GM21619 (cell line): ENCODE measurements at regions not wholly inside any gene's neighbourhood (a gene's known extent, or its start where the extent isn't known, plus 50 kb on each side); places are given as distances from the start of the nearest gene placed in this dataset.

Experiments used
- ATAC-seq: cut with Tn5 transposase; IDR thresholded peaks from one replicate; pipeline ENCODE4 v1.9.1; 2021; ENCODE audit not compliant: unreplicated experiment

DNA sequence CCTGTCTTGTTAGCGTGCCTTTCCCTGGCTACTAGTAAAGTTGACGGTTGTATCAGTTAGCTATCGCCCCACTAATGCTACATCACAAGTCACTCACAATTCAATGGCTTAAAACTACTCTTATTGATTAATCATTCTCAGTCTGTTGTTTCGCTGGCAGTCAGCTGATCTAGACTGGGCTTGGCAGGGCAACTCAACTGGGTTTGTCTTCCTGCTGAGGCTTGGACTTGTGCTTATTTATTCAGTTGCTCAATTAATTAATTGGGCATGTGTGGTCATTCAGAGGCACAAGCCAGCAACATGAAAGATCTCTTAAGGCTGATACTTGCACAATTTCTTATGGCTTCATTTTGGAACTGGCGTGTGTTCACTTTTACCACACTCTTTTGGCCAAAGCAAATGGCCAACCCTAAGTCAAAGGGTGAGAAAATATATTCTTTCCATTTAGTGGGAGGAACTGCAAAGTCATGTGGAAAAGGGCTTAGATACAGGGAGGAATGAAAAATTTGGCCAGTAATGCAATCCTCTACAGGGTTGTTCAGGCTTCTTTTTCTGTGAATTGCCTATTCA, 333.5 kb downstream of the GPR37 start:
- ATAC-seq, result no peak

DNA sequence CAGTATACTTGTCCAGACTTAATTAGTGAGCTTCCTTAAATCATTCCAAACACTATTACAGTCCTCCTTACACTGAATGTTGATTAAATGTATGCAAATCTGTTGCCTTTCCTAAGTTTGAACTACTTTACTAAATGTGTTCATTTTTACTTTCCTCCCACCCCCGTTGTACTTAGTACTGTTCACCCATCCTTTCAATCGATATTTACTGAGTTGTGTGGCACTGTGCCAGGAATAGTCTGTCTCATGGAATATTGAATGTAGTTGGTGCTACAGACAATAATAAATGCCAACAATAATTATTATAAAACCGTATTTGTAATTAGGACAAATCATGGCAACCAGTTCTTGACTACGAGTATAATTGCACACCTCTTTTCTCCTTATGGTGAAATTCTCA, 335.7 kb downstream of the GPR37 start:
- ATAC-seq, result no peak

DNA sequence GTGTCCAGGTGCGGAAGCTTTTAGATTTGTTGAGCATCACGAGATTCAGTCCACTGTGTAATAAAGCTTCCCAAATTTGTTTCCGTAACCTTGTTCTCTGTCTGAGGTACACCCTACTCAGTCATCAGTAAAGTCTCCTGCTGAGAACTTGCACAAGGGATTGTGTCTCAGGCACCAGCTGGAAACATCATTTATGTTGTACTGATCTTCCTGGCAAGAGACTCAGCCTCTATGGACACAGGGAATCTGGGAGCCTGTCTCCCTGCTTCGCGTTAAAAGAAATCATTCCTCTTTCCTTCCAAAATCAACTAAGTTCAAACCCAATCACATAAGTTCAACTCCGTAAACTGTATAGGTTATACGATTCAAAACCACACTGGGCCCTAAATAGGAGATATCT, 336.8 kb downstream of the GPR37 start:
- no peak for ATAC-seq

DNA sequence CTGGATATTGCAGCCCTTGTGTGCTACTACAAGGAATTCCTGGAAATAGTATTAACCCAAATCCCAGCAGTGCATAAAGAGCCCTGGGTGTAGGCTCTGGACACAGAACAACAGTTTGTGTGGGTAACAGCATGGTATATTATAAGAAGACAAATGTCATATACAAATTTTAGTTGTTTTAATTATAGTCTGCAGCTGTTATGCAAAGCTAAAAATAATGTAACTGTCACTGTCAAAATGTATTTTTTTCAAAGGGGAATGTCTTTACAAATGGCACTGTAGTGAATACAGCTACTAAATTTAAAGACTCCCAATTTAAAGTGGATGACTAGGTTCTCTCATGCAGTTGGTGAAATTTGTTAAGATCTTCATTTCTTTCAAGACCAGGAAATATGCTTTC, 339.0 kb downstream of the GPR37 start:
- ATAC-seq, result no peak

DNA sequence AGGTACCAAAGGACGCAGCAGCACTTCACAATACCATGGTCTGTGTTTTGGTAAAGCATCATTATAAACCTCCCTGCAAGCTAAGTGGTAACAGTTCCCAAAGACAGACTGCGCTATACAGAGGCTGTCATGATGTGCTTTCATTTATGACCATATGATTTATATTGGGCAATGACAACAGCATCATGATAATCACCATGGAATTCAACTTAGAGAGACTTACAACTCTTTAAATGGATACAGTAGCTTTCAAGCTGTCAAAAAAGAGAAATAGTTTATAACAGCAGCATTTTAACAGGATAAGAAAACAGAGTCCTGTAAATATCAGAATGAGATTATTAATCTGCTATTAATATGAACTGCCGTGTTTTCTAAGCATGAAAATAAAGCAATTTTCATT, 341.7 kb downstream of the GPR37 start:
- ATAC-seq, result no peak

DNA sequence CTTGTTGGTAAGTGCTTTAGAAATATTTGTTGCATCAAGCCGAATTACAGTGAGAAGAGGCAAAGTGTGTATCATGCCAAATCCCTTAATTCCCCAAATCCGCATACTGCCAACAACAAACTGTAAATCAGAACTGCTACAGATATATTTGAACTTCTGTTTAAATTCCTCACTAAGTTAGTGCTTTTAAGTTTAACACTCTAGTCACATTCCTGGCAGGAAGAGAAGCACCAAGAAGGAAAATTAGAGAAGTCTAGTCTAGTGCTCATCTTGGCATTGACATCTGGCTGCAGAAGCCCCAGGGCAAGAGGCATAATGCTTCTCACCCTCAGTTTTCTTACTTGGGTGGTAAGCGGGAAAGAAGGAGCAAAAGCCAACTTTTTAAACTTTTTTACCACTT, 343.5 kb downstream of the GPR37 start:
- no peak for ATAC-seq

DNA sequence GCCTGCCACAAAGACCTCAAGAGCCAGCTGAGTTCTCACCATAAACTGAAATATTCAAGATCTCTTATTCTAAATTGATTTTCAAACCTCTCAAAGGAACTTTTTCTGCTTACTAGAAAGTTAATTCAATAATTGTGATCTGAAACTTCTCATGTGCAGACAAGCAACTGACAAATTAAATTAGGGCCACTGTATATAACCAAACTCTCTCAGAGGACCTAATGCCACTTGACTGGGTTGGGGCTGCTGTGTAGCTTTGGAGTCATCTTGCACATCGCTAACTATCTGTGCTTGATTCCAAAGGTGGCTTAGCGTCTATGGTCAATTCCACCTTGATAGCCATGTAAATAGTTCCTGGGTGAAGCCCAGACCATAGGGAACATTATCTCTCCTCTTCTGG, 345.2 kb downstream of the GPR37 start:
- no peak for ATAC-seq

- ATAC-seq, result no peak
Observed at GRCh38 chr7:124413029-124413428, 352.6 kb downstream of the GPR37 start.

DNA sequence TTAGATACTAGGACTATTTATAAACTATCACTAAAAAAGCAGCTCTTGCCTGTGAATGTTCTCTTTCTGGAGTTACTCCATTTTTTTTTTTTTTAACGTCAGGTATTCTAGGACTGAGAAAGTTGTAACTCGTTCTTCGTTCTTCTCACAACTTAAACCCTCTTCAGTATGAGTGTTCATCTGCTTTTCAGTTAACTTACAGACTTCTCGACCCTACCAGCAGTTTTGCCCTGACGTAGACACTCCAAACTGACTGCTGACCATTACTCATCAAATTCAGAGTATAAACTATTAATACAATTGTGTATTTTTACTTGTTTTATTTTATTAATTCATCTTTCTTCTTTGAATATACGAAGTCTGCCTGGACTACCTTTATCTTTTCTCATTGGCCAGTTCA, 353.1 kb downstream of the GPR37 start:
- no peak for ATAC-seq

DNA sequence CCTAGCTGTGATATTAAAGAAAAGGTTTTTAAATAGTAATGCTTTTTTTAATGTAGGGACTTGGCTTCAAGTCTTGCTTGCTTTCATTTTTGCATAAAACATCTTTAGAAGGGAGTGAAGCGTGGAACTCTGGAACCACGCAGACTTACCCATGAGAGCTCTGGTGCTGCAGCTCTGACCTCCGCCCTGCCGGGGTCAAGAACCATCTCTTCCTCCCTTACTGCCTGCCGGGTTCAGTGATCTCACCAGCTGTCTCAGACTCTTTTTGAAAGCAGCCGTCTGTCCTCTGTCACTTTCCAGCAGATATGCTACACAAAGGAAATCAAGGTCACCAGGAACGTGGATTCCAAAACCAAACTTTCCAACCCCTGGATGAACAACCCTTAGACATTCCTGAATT, 353.8 kb downstream of the GPR37 start:
- no peak for ATAC-seq

DNA sequence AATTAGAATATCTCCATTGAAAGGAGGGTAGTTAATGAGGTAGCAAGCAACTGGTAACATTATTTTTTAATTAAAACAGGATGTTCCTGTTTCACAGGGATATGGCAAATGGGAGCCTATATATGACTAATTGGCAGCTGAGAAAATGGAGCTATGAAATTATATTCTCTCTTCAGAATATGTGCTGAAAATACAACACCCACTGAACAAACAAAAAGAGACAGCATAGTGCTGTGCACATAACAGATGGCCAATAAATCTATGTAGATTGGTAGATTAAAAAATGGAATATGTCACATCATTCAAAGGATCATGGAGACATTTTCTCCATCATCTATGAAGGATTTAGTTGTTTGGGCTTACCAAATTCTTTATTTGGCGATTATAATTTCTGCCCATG, 362.0 kb downstream of the GPR37 start:
- no peak for ATAC-seq

- ATAC-seq, result no peak
Observed at GRCh38 chr7:124403112-124403511, 362.5 kb downstream of the GPR37 start.

GRCh38 chr7:124399941-124400340, 365.7 kb downstream of the GPR37 start:
- no peak for ATAC-seq

- no peak for ATAC-seq
Observed at GRCh38 chr7:124398937-124399552, 366.2 kb upstream of the TMEM229A start.

GRCh38 chr7:124397134-124397533, 364.3 kb upstream of the TMEM229A start:
- no peak for ATAC-seq

DNA sequence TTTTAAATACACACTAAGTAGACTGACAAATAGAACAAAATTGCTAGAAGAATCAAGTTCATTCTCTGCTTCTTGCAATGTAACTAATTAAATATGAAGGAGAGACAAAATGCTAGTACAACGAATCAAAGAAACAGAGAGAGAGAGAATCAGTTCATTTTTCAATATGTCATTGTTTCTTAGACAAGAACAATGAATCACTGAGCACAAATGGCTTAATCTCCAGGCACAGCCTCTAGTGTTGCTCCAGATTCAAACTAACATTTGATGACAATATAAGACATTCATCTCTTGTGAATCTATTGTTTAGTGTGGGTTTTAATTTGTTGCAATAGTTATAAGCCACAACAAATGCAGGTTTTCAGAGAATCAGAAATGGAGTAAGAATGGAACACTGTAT, 357.4 kb upstream of the TMEM229A start:
- ATAC-seq, result no peak

DNA sequence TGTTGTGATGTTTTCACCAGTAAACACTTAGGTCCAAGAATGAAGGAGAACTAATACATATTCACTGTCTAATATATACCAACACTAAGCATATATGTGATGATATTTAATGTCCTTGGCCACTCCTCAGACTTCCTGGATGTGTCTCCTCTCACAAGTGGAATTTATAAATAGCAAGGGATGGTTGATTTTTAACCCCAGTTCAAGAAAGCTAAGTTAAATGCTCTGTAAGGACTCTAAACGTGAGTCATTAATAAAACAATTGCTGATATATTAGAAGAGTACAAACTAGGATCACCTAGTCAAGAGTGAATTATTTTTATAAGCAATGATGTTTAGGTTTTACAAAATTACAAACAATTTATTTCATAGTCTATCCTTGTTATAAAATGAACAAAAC, 355.9 kb upstream of the TMEM229A start:
- ATAC-seq, result no peak

DNA sequence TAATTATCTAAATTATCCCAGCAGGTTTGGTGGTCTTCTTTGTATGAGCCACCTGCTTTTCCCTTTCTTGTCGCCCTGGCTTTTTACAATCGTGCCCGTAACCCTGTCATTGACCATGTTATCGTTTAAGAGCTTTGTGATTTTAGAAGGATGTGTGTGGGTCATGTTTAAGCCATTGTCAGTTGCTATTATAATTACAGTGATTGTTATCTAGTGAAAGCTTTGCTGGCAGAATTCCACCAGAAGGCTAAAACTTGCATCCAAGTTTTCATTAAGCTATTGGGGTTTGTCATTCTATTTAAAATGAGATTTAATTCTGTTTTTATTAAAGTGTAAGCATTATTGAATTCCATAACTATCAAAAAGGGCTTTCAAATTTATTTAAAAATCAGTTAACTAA, 354.2 kb upstream of the TMEM229A start:
- ATAC-seq, result no peak

DNA sequence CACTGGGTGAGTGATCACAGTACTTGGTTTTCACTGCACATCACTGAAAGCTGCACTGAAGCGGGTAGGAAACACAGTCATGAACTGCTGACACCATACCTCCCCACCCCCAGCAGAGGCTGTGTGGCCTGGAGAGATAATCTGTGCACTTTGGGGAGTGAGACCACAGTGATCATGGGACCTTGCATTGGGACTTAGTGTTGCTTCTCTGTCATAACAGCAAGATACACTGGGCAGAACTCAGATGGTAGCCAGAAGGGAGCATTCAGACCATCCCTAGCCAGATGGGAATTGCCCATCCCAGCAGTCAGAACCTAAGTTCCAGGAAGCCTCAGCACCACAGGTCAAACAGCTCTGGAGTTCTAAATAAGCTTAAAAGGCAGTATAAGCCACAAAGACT, 346.4 kb upstream of the TMEM229A start:
- no peak for ATAC-seq

- no peak for ATAC-seq
Observed at GRCh38 chr7:124376111-124376510, 343.2 kb upstream of the TMEM229A start.

DNA sequence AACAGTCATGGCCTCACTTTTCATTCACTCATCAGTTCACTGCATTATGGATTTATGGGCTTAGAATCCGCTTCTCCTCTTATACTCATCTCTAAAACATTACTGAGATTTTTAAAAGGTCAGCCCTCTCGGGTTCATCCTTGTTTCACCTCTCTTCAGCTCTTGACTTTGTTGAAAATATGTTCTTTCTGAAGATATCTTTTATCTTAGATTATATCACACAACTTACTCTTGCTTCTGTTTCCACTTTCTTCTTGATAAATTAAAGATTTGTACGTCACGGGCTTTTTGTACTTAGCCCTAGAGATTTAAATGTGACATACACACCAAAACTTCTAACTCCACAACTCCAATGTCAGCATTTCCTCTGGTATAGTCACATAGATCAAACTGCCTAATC, 342.5 kb upstream of the TMEM229A start:
- no peak for ATAC-seq

DNA sequence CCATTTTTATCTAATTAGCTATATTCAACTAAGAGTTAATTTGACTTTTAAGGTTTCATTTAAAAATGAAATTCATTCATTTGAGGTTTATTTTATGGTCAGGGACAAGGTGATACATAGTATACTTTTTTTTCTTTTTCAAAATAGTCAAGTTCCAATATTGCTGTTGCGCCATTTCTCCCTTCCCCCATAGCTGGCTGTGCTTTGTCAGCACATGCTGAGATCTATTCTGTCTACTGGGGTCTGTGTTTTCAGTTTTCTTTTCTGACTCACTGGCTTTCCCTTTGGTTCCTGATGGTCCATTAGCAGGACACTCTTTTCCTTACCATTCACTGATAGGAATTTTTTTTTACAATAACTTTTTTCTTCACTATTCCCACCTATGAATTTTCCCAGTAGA, 336.4 kb upstream of the TMEM229A start:
- ATAC-seq, result no peak

GRCh38 chr7:124366118-124366517, 333.3 kb upstream of the TMEM229A start:
- no peak for ATAC-seq
